Upper lobe of right lung (tissue), 1 donor: ENCODE measurements at regions not wholly inside any gene's neighbourhood (a gene's known extent, or its start where the extent isn't known, plus 50 kb on each side); places are given as distances from the start of the nearest gene placed in this dataset.
"Not testable (repeated sequence)": the region's sequence is repeated elsewhere in the genome, so short reads cannot be mapped to it uniquely, and the experiment has no call there.

ENCODE experiments used
- ATAC-seq: fragments of 200-7000 bp; cut with Tn5 transposase; one replicate; pipeline ENCODE4 v1.9.1; 2020; ENCODE audit warnings: mild to moderate bottlenecking, moderate library complexity
- DNase-seq: peaks from one replicate; pipeline ENCODE4 v3.0.0-alpha.2; 2020
- H3K27ac ChIP-seq: fragments of 200-600 bp; one replicate; pipeline ENCODE4 v1.8.0; 2022
- H3K27me3 ChIP-seq: fragments of 200-600 bp; one replicate; pipeline ENCODE4 v1.8.0; 2022; ENCODE audit warnings: mild to moderate bottlenecking
- H3K36me3 ChIP-seq: fragments of 200-600 bp; one replicate; pipeline ENCODE4 v1.8.0; 2022
- H3K4me1 ChIP-seq: fragments of 200-600 bp; one replicate; pipeline ENCODE4 v1.8.0; 2022
- H3K4me3 ChIP-seq: fragments of 200-600 bp; one replicate; pipeline ENCODE4 v1.8.0; 2022; ENCODE audit warnings: mild to moderate bottlenecking
- H3K9me3 ChIP-seq: fragments of 200-600 bp; one replicate; pipeline ENCODE4 v1.8.0; 2022
- CTCF ChIP-seq: fragments of 200-600 bp; IDR thresholded peaks from one replicate; pipeline ENCODE4 v1.8.0; 2022; ENCODE audit warnings: antibody characterized with exemption
- intact Hi-C: fragments of 100-400 bp; cut with DNase I; formaldehyde crosslinking; loops from one replicate; pipeline ENCODE4 v1.11.0; 2022
- donor health status: DM: no; HTN: yes; CAD: no; lungs with severe emphysema.

GRCh38 chr10:131820626-131821025 lies 80.2 kb upstream of the PPP2R2D start:
- Histone ChIP-seq H3K9me3 (no peaks in the 10 kb centered on the region), H3K27ac (no peak overlapping the region), H3K4me1 (no peaks in the 10 kb centered on the region), H3K36me3 (no peaks in the 10 kb centered on the region), H3K27me3 (peaks cover 14% of the 10 kb centered on the region), H3K4me3 (no peak overlapping the region)
- no peak for TF ChIP-seq CTCF
- ATAC-seq (no peak), DNase-seq (peak; percentile 8)
- intact Hi-C loops, result no loop called here

- DNase-seq, result peak; percentile 25
- no peaks in the 10 kb centered on the region for H3K36me3 ChIP-seq
- no peak overlapping the region for H3K27ac ChIP-seq
- peaks cover 14% of the 10 kb centered on the region for H3K27me3 ChIP-seq
- H3K9me3 ChIP-seq, result no peaks in the 10 kb centered on the region
- intact Hi-C loops, result no loop called here
- no peak overlapping the region for H3K4me3 ChIP-seq
- no peaks in the 10 kb centered on the region for H3K4me1 ChIP-seq
- no peak for ATAC-seq
- no peak for TF ChIP-seq CTCF
These were observed 79.3 kb upstream of the PPP2R2D start for GRCh38 chr10:131821378-131822012.

- DNase-seq (peak; percentile 50), ATAC-seq (no peak)
- no peaks in the 10 kb centered on the region for H3K9me3 ChIP-seq
- TF ChIP-seq CTCF, result no peak
- H3K4me1 ChIP-seq, result no peaks in the 10 kb centered on the region
- intact Hi-C loops, result no loop called here
- peaks cover 14% of the 10 kb centered on the region for H3K27me3 ChIP-seq
- H3K27ac ChIP-seq, result no peak overlapping the region
- no peak overlapping the region for H3K4me3 ChIP-seq
- H3K36me3 ChIP-seq, result no peaks in the 10 kb centered on the region
These were observed 78.7 kb upstream of the PPP2R2D start for GRCh38 chr10:131822013-131822691.

GRCh38 chr10:131822692-131823245 lies 78.0 kb upstream of the PPP2R2D start:
- H3K4me3 ChIP-seq, result no peak overlapping the region

GRCh38 chr10:131823601-131824099 lies 77.2 kb upstream of the PPP2R2D start:
- H3K9me3 ChIP-seq, intact Hi-C loops, ATAC-seq, H3K4me3 ChIP-seq, H3K4me1 ChIP-seq, H3K27ac ChIP-seq, H3K36me3 ChIP-seq: not testable (repeated sequence)
- DNase-seq, result peak; percentile 25
- H3K27me3 ChIP-seq, result peaks cover 14% of the 10 kb centered on the region

More at GRCh38 chr10:131822692-131823245, 78.0 kb upstream of the PPP2R2D start:
- peak; percentile 46 for DNase-seq
- Histone ChIP-seq H3K4me1 (no peaks in the 10 kb centered on the region), H3K27ac (no peak overlapping the region), H3K27me3 (peaks cover 14% of the 10 kb centered on the region), H3K36me3 (no peaks in the 10 kb centered on the region), H3K9me3 (no peaks in the 10 kb centered on the region)
- intact Hi-C loops, result no loop called here
- no peak for ATAC-seq
- no peak for TF ChIP-seq CTCF
